Panc1 (cell line): ENCODE measurements at regions not wholly inside any gene's neighbourhood (a gene's known extent, or its start where the extent isn't known, plus 50 kb on each side); places are given as distances from the start of the nearest gene placed in this dataset.

ENCODE experiments used
- ATAC-seq: fragments of 200-7000 bp; cut with Tn5 transposase; 2 replicates; pipeline ENCODE4 v1.9.1; 2020; ENCODE audit warnings: mild to moderate bottlenecking, moderate library complexity
- BruUV-seq: library from RNA; stranded (reverse); fragments of 400-500 nt; replicated peaks from 2 replicates; lab custom pipeline; 2021; lab: Mats Ljungman, UMichigan
- CTCF ChIA-PET: fragments of 300-600 bp; sonication (Branson Sonifier 250); formaldehyde crosslinking; loops from one replicate; lab custom pipeline; 2022; ENCODE audit warnings: antibody characterized with exemption; lab: Charles Lee
- POLR2A ChIA-PET: fragments of 300-600 bp; sonication (Branson Sonifier 250); formaldehyde crosslinking; loops from one replicate; lab custom pipeline; 2022; ENCODE audit warnings: antibody characterized with exemption; lab: Charles Lee
- DNase-seq: peaks from one replicate; pipeline ENCODE4 v3.0.0-alpha.2; 2010; ENCODE audit warnings: low read depth, low spot score
- H3K27ac ChIP-seq: 2 replicates; pipeline ENCODE4 v1.5.1; 2011; ENCODE audit warnings: mild to moderate bottlenecking, low read length, inconsistent platforms
- H3K27me3 ChIP-seq: fragments of 200-500 bp; sonication (Bioruptor generic); 2 replicates; pipeline ENCODE4 v1.6.0; 2014; ENCODE audit warnings: low read length, inconsistent platforms; ENCODE audit not compliant: control insufficient read depth, insufficient read depth
- H3K36me3 ChIP-seq: fragments of 200-500 bp; sonication (Bioruptor generic); 2 replicates; pipeline ENCODE4 v1.5.1; 2014; ENCODE audit warnings: inconsistent platforms, mild to moderate bottlenecking, low read length, moderate library complexity; ENCODE audit not compliant: control insufficient read depth, insufficient read depth
- H3K4me1 ChIP-seq: 2 replicates; pipeline ENCODE4 v1.5.1; 2011; ENCODE audit warnings: inconsistent platforms, mild to moderate bottlenecking, low read length, moderate library complexity; ENCODE audit not compliant: control insufficient read depth, insufficient read depth
- H3K4me3 ChIP-seq, 2 experiments: 2 replicates each; pipeline ENCODE4 v1.5.1; 2011 to 2012; ENCODE audit warnings: low read depth in 2 of 2, low read length in 2 of 2, mild to moderate bottlenecking in 2 of 2, inconsistent platforms in 1 of 2, moderate library complexity in 1 of 2
- H3K9me3 ChIP-seq: fragments of 200-500 bp; sonication (Bioruptor generic); 2 replicates; pipeline ENCODE4 v1.5.1; 2014; ENCODE audit warnings: low read depth, mild to moderate bottlenecking, inconsistent platforms, low read length, moderate library complexity; ENCODE audit not compliant: control insufficient read depth, insufficient read depth
- POLR2AphosphoS5 ChIP-seq: IDR thresholded peaks from 2 replicates; pipeline ENCODE4 v1.6.1; 2012; ENCODE audit warnings: mild to moderate bottlenecking, low read depth, low read length, moderate library complexity
- SIN3A ChIP-seq: IDR thresholded peaks from 2 replicates; pipeline ENCODE4 v1.6.1; 2012; ENCODE audit warnings: low read depth, mild to moderate bottlenecking, low read length, moderate library complexity, borderline replicate concordance; ENCODE audit not compliant: insufficient read depth
- TCF7L2 ChIP-seq: IDR thresholded peaks from 2 replicates; pipeline ENCODE4 v1.6.1; 2011; ENCODE audit warnings: mild to moderate bottlenecking, low read depth, low read length, inconsistent platforms
- in situ Hi-C: cut with HindIII; loops from 2 replicates; pipeline ENCODE4 v1.10.0; 2016; ENCODE audit warnings: low sequenced_read_pairs, low pct_unique_long_range_greater_than_20kb
- intact Hi-C: fragments of 100-400 bp; cut with micrococcal nuclease; formaldehyde crosslinking; loops from one replicate; pipeline ENCODE4 v1.10.0; 2022; ENCODE audit not compliant: unreplicated experiment
- TF ChIP-seq, protein P1 (sequence below), 2 experiments: IDR thresholded peaks; 2 replicates each; pipeline ENCODE4 v1.6.1; 2011 to 2012; ENCODE audit warnings: low read depth in 2 of 2, control low read depth in 1 of 2, low read length in 1 of 2, mild to moderate bottlenecking in 1 of 2, moderate library complexity in 1 of 2; ENCODE audit not compliant: insufficient read depth in 1 of 2
- TF ChIP-seq, protein P2 (sequence below): fragments of 450-650 bp; IDR thresholded peaks from 2 replicates; pipeline ENCODE4 v1.5.1; 2017; ENCODE audit warnings: mild to moderate bottlenecking

DNA sequence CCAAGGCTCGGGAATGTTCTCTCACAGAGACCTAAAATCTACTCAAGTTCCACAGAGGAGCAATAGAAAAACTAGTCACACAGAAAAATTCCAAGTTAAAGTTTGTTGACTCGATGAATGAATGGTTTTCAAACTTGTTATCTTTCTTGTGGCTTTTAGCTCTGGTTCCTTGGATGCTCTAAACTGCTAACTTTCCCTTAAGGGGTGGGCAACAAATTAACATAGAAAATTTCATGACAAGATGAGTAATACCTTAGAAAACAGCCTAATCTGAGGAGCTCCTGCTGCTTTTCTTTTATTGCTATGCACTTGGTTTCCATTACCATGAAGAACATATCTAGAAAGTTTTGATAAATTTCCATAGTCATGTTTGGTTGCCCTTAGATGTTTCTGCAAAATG, 100.2 kb upstream of the CCDC112 start:
- no peak for DNase-seq
- TF ChIP-seq, protein P1, sequence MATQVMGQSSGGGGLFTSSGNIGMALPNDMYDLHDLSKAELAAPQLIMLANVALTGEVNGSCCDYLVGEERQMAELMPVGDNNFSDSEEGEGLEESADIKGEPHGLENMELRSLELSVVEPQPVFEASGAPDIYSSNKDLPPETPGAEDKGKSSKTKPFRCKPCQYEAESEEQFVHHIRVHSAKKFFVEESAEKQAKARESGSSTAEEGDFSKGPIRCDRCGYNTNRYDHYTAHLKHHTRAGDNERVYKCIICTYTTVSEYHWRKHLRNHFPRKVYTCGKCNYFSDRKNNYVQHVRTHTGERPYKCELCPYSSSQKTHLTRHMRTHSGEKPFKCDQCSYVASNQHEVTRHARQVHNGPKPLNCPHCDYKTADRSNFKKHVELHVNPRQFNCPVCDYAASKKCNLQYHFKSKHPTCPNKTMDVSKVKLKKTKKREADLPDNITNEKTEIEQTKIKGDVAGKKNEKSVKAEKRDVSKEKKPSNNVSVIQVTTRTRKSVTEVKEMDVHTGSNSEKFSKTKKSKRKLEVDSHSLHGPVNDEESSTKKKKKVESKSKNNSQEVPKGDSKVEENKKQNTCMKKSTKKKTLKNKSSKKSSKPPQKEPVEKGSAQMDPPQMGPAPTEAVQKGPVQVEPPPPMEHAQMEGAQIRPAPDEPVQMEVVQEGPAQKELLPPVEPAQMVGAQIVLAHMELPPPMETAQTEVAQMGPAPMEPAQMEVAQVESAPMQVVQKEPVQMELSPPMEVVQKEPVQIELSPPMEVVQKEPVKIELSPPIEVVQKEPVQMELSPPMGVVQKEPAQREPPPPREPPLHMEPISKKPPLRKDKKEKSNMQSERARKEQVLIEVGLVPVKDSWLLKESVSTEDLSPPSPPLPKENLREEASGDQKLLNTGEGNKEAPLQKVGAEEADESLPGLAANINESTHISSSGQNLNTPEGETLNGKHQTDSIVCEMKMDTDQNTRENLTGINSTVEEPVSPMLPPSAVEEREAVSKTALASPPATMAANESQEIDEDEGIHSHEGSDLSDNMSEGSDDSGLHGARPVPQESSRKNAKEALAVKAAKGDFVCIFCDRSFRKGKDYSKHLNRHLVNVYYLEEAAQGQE (IDR thresholded peaks at IDR 0.05; ENCODE audit: insufficient read depth in 1 of 2, low read depth in 2 of 2, low read length in 1 of 2): no peak
- no peak for ATAC-seq
- no TSS peak for BruUV-seq
- intact Hi-C loops: no loop called here
- ChIA-PET POLR2A (no interaction called here), CTCF (no interaction called here)
- no peak overlapping the region for H3K4me3 ChIP-seq
- H3K27me3 ChIP-seq: no peaks in the 10 kb centered on the region
- in situ Hi-C loops: no loop called here
- no peaks in the 10 kb centered on the region for H3K36me3 ChIP-seq
- H3K4me1 ChIP-seq: no peaks in the 10 kb centered on the region
- H3K9me3 ChIP-seq: no peaks in the 10 kb centered on the region
- H3K27ac ChIP-seq: no peak overlapping the region

DNA sequence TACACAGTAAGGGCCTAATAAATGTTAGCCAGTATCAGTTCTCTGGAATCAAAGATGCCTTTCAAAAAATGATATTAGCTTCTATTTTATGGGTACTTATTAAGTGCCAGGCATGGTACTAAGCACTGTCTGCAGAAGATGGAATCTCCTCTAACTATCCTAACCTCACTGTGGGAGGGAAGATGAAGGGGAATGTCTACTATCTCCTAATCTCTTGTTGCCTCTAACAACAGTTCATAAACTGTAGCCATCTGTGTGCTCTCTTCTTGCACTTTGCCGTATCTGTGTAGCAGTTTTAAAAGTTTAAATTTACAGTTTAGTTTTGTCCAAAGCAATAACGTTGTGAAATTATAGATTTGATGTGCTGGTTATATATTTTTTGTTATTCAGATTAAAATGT, 99.6 kb upstream of the CCDC112 start:
- BruUV-seq: no TSS peak
- DNase-seq: no peak
- ATAC-seq: no peak
- no peaks in the 10 kb centered on the region for H3K9me3 ChIP-seq
- POLR2A ChIA-PET: no interaction called here
- H3K36me3 ChIP-seq: no peaks in the 10 kb centered on the region
- CTCF ChIA-PET: no interaction called here
- no peak overlapping the region for H3K27ac ChIP-seq
- H3K27me3 ChIP-seq: no peaks in the 10 kb centered on the region
- no peaks in the 10 kb centered on the region for H3K4me1 ChIP-seq
- intact Hi-C loops: no loop called here
- no peak overlapping the region for H3K4me3 ChIP-seq
- TF ChIP-seq, protein P1 (IDR thresholded peaks at IDR 0.05; ENCODE audit: insufficient read depth in 1 of 2, low read depth in 2 of 2, low read length in 1 of 2): no peak
- TF ChIP-seq SIN3A (no peak), TCF7L2 (no peak), POLR2AphosphoS5 (no peak)
- TF ChIP-seq, protein P2, sequence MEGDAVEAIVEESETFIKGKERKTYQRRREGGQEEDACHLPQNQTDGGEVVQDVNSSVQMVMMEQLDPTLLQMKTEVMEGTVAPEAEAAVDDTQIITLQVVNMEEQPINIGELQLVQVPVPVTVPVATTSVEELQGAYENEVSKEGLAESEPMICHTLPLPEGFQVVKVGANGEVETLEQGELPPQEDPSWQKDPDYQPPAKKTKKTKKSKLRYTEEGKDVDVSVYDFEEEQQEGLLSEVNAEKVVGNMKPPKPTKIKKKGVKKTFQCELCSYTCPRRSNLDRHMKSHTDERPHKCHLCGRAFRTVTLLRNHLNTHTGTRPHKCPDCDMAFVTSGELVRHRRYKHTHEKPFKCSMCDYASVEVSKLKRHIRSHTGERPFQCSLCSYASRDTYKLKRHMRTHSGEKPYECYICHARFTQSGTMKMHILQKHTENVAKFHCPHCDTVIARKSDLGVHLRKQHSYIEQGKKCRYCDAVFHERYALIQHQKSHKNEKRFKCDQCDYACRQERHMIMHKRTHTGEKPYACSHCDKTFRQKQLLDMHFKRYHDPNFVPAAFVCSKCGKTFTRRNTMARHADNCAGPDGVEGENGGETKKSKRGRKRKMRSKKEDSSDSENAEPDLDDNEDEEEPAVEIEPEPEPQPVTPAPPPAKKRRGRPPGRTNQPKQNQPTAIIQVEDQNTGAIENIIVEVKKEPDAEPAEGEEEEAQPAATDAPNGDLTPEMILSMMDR: no peak
- in situ Hi-C loops: no loop called here
